ENCODE measurements at regions not wholly inside any gene's neighbourhood (a gene's known extent, or its start where the extent isn't known, plus 50 kb on each side); places are given as distances from the start of the nearest gene placed in this dataset.

- H3K27ac Mint-ChIP-seq = no peak overlapping the region
- peaks cover 1 to 4% of the 10 kb centered on the region in 2 donors for H3K9me3 Mint-ChIP-seq
- no peak overlapping the region for H3K4me3 Mint-ChIP-seq
- no peaks in the 10 kb centered on the region for H3K4me1 Mint-ChIP-seq (ENCODE audit: low read depth)
- ATAC-seq (replicated peaks in 1 of 2) = no peak
- no peak for DNase-seq
- H3K27me3 Mint-ChIP-seq (ENCODE audit: low read depth) = peaks cover 42% of the 10 kb centered on the region
- H3K36me3 Mint-ChIP-seq (ENCODE audit: insufficient read depth in 2 of 2) = no peaks in the 10 kb centered on the region
Measured at GRCh38 chr2:20897047-20897446, 74.1 kb upstream of the LDAH start.

GRCh38 chr2:20884829-20885228 is 61.9 kb upstream of the LDAH start:
- no peaks in the 10 kb centered on the region for H3K36me3 Mint-ChIP-seq (ENCODE audit: insufficient read depth in 2 of 2)
- H3K4me3 Mint-ChIP-seq = no peak overlapping the region
- ATAC-seq (replicated peaks in 1 of 2) (no peak), DNase-seq (no peak)
- H3K27ac Mint-ChIP-seq = no peak overlapping the region
- H3K9me3 Mint-ChIP-seq = peaks cover 0 to 1% of the 10 kb centered on the region in 2 donors
- H3K27me3 Mint-ChIP-seq (ENCODE audit: low read depth) = no peaks in the 10 kb centered on the region
- no peaks in the 10 kb centered on the region for H3K4me1 Mint-ChIP-seq (ENCODE audit: low read depth)

- H3K27ac Mint-ChIP-seq = no peak overlapping the region
- no peaks in the 10 kb centered on the region for H3K4me1 Mint-ChIP-seq (ENCODE audit: low read depth)
- no peaks in the 10 kb centered on the region for H3K36me3 Mint-ChIP-seq (ENCODE audit: insufficient read depth in 2 of 2)
- DNase-seq (no peak), ATAC-seq (replicated peaks in 1 of 2) (no peak)
- no peak overlapping the region for H3K4me3 Mint-ChIP-seq
- peaks cover 0 to 1% of the 10 kb centered on the region in 2 donors for H3K9me3 Mint-ChIP-seq
- no peaks in the 10 kb centered on the region for H3K27me3 Mint-ChIP-seq (ENCODE audit: low read depth)
Measured at GRCh38 chr2:20882466-20883170, 59.7 kb upstream of the LDAH start.

GRCh38 chr2:20880221-20880771 is 57.4 kb upstream of the LDAH start:
- Mint-ChIP-seq H3K9me3 (peaks cover 0 to 1% of the 10 kb centered on the region in 2 donors), H3K27ac (no peak overlapping the region), H3K4me1 (ENCODE audit: low read depth) (no peaks in the 10 kb centered on the region), H3K36me3 (ENCODE audit: insufficient read depth in 2 of 2) (no peaks in the 10 kb centered on the region), H3K27me3 (ENCODE audit: low read depth) (no peaks in the 10 kb centered on the region), H3K4me3 (no peak overlapping the region)
- ATAC-seq (replicated peaks in 1 of 2) (no peak), DNase-seq (no peak)

GRCh38 chr2:20879221-20879620 is 56.3 kb upstream of the LDAH start:
- H3K4me1 Mint-ChIP-seq (ENCODE audit: low read depth) = no peaks in the 10 kb centered on the region
- DNase-seq (no peak), ATAC-seq (replicated peaks in 1 of 2) (no peak)
- no peak overlapping the region for H3K4me3 Mint-ChIP-seq
- peaks cover 7% of the 10 kb centered on the region for H3K27me3 Mint-ChIP-seq (ENCODE audit: low read depth)
- H3K27ac Mint-ChIP-seq = no peak overlapping the region
- peaks cover 0 to 2% of the 10 kb centered on the region in 2 donors for H3K36me3 Mint-ChIP-seq (ENCODE audit: insufficient read depth in 2 of 2)
- H3K9me3 Mint-ChIP-seq = peaks cover 0 to 1% of the 10 kb centered on the region in 2 donors

- no peak overlapping the region for H3K27ac Mint-ChIP-seq
- no peak overlapping the region for H3K4me3 Mint-ChIP-seq
- H3K9me3 Mint-ChIP-seq = peaks cover 0 to 1% of the 10 kb centered on the region in 2 donors
- no peak for DNase-seq
- H3K36me3 Mint-ChIP-seq (ENCODE audit: insufficient read depth in 2 of 2) = peaks cover 0 to 2% of the 10 kb centered on the region in 2 donors
- ATAC-seq (replicated peaks in 1 of 2) = no peak
- H3K27me3 Mint-ChIP-seq (ENCODE audit: low read depth) = peaks cover 11% of the 10 kb centered on the region
- H3K4me1 Mint-ChIP-seq (ENCODE audit: low read depth) = no peaks in the 10 kb centered on the region
Measured at GRCh38 chr2:20877960-20878359, 55.1 kb upstream of the LDAH start.
